DND-41 (cell line): ENCODE measurements at regions not wholly inside any gene's neighbourhood (a gene's known extent, or its start where the extent isn't known, plus 50 kb on each side); places are given as distances from the start of the nearest gene placed in this dataset.

Experiments
- ATAC-seq: fragments of 200-7000 bp; cut with Tn5 transposase; 3 replicates; pipeline ENCODE4 v1.9.1; 2021; ENCODE audit warnings: low read depth; ENCODE audit not compliant: insufficient read depth
- DNase-seq: peaks from one replicate; pipeline ENCODE4 v3.0.0-alpha.2; 2020
- H2AFZ ChIP-seq: 2 replicates; pipeline ENCODE4 v1.6.0; 2012; ENCODE audit warnings: low read depth, low read length
- H3K27ac ChIP-seq: 2 replicates; pipeline ENCODE4 v1.5.1; 2012; ENCODE audit warnings: low read length, inconsistent platforms
- H3K27me3 ChIP-seq: fragments of 200-600 bp; sonication (generic); 2 replicates; pipeline ENCODE4 v1.6.0; 2012; ENCODE audit warnings: low read length, mild to moderate bottlenecking, inconsistent platforms; ENCODE audit not compliant: insufficient read depth, poor library complexity
- H3K36me3 ChIP-seq: 2 replicates; pipeline ENCODE4 v1.5.1; 2012; ENCODE audit warnings: low read length, inconsistent platforms; ENCODE audit not compliant: insufficient read depth
- H3K4me1 ChIP-seq: 2 replicates; pipeline ENCODE4 v1.5.1; 2012; ENCODE audit warnings: mild to moderate bottlenecking, low read length; ENCODE audit not compliant: insufficient read depth
- H3K4me2 ChIP-seq: 2 replicates; pipeline ENCODE4 v1.6.0; 2012; ENCODE audit warnings: mild to moderate bottlenecking, moderate library complexity, low read length, inconsistent platforms; ENCODE audit not compliant: insufficient read depth
- H3K4me3 ChIP-seq, 2 experiments: fragments of 200-600 bp in 1 of 2; shearing (Covaris generic) in 1 of 2; 2 replicates each; pipeline ENCODE4 v1.5.1; 2012 to 2016; ENCODE audit warnings: inconsistent platforms in 2 of 2, low read length in 2 of 2, mild to moderate bottlenecking in 2 of 2, low read depth in 1 of 2, moderate library complexity in 1 of 2
- H3K79me2 ChIP-seq: 2 replicates; pipeline ENCODE4 v1.6.0; 2012; ENCODE audit warnings: low read length, inconsistent platforms; ENCODE audit not compliant: insufficient read depth
- H3K9ac ChIP-seq: 2 replicates; pipeline ENCODE4 v1.6.0; 2012; ENCODE audit warnings: low read depth, mild to moderate bottlenecking, inconsistent platforms, low read length, moderate library complexity
- H3K9me3 ChIP-seq: 2 replicates; pipeline ENCODE4 v1.5.1; 2012; ENCODE audit warnings: low read length, moderate library complexity, mild to moderate bottlenecking, inconsistent platforms; ENCODE audit not compliant: insufficient read depth, severe bottlenecking
- H4K20me1 ChIP-seq: 2 replicates; pipeline ENCODE4 v1.6.0; 2012; ENCODE audit warnings: low read length; ENCODE audit not compliant: insufficient read depth
- EZH2 ChIP-seq: IDR thresholded peaks from 3 replicates; pipeline ENCODE4 v1.6.1; 2012; ENCODE audit warnings: borderline replicate concordance, low read depth, mild to moderate bottlenecking, moderate library complexity, low read length, inconsistent platforms; ENCODE audit not compliant: severe bottlenecking
- TF ChIP-seq, protein P1 (sequence below): IDR thresholded peaks from 2 replicates; pipeline ENCODE4 v1.5.1; 2012; ENCODE audit warnings: borderline replicate concordance, low read length, moderate library complexity, mild to moderate bottlenecking; ENCODE audit not compliant: poor library complexity, severe bottlenecking; ENCODE audit errors: extremely low read depth

DNA sequence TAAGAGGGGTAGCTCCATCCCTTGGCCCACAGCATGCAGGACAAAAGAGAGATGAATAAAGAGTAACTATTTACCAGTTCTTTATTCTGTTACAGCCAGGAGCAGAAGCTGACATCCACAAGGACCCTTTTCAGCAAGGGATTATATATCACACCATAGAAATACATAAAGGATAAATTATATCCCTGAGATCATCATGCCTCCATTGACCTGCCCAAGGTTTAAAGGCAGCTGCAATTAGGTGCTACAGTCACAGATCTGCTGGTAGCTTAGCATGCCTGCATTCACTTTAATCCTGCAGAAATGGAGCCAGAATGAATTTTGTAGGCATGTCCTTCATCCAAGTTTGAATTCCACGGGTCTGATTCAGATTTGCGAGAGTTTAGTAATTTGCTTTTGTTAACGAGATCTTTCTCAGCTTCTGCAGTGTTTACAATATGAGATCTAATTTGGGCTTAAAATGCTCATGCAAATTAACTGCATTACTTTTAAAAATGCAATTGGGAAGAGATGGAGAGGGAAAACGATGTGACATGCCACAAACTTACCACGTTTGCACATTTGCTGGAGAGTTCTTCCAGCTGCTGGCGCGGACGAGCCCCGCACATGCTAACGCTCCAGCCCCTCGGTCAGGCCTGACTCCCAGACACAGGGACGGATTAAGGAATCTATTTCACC is 327.0 kb upstream of the NOCT start:
- no peaks in the 10 kb centered on the region for H3K9me3 ChIP-seq
- no peak overlapping the region for H3K27ac ChIP-seq
- H3K36me3 ChIP-seq, result no peaks in the 10 kb centered on the region
- no peak for TF ChIP-seq EZH2
- TF ChIP-seq, protein P1, sequence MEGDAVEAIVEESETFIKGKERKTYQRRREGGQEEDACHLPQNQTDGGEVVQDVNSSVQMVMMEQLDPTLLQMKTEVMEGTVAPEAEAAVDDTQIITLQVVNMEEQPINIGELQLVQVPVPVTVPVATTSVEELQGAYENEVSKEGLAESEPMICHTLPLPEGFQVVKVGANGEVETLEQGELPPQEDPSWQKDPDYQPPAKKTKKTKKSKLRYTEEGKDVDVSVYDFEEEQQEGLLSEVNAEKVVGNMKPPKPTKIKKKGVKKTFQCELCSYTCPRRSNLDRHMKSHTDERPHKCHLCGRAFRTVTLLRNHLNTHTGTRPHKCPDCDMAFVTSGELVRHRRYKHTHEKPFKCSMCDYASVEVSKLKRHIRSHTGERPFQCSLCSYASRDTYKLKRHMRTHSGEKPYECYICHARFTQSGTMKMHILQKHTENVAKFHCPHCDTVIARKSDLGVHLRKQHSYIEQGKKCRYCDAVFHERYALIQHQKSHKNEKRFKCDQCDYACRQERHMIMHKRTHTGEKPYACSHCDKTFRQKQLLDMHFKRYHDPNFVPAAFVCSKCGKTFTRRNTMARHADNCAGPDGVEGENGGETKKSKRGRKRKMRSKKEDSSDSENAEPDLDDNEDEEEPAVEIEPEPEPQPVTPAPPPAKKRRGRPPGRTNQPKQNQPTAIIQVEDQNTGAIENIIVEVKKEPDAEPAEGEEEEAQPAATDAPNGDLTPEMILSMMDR, result no peak
- H3K27me3 ChIP-seq, result peaks cover 8% of the 10 kb centered on the region
- no peak overlapping the region for H3K4me2 ChIP-seq
- H3K4me1 ChIP-seq, result no peaks in the 10 kb centered on the region
- DNase-seq (no peak), ATAC-seq (no peak)
- no peak overlapping the region for H3K4me3 ChIP-seq
- no peak overlapping the region for H2AFZ ChIP-seq
- no peaks in the 10 kb centered on the region for H3K79me2 ChIP-seq
- no peaks in the 10 kb centered on the region for H4K20me1 ChIP-seq
- no peak overlapping the region for H3K9ac ChIP-seq

DNA sequence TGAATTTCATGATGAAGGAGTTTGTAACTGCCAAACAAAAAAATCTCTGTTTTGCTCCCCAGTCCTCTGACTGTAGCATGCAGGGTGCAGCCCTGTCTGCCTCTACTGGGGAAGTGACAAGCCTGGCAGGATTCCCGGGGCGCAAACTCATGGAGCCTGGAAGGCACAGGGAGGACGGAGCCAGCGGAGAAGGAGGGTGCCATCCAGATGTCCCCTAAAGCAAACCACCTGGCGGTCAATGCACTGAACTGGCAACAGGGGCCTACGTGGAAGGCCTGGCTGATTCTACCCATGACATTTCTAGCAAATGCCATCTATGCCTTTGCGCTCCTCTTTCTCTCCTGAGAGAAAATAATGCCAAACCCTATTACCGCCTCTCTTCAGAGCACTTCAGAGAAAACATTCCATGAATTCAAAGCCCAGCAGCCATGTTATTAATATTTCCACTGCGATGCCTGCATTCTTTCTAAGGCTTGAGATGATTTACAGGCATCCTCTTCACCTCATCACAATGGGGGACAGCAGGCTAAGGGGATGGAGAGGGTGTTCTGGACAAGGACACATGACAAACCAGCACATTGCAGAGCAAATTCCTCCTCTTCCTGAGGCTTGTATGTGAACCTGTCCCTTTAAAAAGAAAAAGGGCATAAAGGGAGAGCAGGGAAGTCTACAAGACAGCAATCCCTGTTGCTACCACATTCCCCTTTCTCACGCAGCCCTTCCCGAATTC is 329.3 kb upstream of the NOCT start:
- ATAC-seq (no peak), DNase-seq (no peak)
- H3K27me3 ChIP-seq, result peaks cover 8% of the 10 kb centered on the region
- no peak overlapping the region for H3K27ac ChIP-seq
- TF ChIP-seq, protein P1, result no peak
- TF ChIP-seq EZH2, result no peak
- no peaks in the 10 kb centered on the region for H3K4me1 ChIP-seq
- H3K9me3 ChIP-seq, result no peaks in the 10 kb centered on the region
- H4K20me1 ChIP-seq, result 0 out of 2 replicates have a peak, but pooled peaks cover 2% of the 10 kb centered on the region
- H3K4me3 ChIP-seq, result no peak overlapping the region
- H3K9ac ChIP-seq, result no peak overlapping the region
- no peak overlapping the region for H2AFZ ChIP-seq
- no peaks in the 10 kb centered on the region for H3K79me2 ChIP-seq
- H3K36me3 ChIP-seq, result no peaks in the 10 kb centered on the region
- no peak overlapping the region for H3K4me2 ChIP-seq

DNA sequence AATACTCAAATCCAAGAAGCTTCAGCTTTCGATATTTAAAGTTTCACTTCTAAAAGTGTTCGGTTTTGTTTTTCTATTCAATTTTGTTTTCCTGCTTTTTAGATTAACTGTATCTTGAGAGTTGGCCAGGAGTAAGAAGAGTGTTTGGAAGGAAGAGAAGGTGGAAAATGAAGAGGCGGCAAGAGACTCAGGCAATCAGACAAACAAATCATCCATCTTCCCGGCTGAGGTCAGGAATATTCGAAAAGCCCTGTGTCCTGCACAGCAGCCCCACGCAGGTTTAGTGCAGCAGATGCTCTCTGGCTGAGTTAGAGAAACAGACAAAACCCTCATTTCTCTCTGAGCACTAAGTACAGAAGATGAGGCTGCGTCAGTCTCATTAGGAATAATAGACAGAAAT is 330.3 kb upstream of the NOCT start:
- Histone ChIP-seq H4K20me1 (0 out of 2 replicates have a peak, but pooled peaks cover 2% of the 10 kb centered on the region), H3K27ac (no peak overlapping the region), H2AFZ (no peak overlapping the region), H3K4me3 (no peak overlapping the region), H3K79me2 (no peaks in the 10 kb centered on the region), H3K4me1 (no peaks in the 10 kb centered on the region), H3K27me3 (peaks cover 8% of the 10 kb centered on the region), H3K9me3 (no peaks in the 10 kb centered on the region), H3K4me2 (no peak overlapping the region), H3K36me3 (no peaks in the 10 kb centered on the region), H3K9ac (no peak overlapping the region)
- ATAC-seq (no peak), DNase-seq (no peak)
- TF ChIP-seq EZH2, result no peak
- TF ChIP-seq, protein P1, result no peak
